Effector memory CD4-positive, alpha-beta T cell (primary cell): ENCODE measurements at regions not wholly inside any gene's neighbourhood (a gene's known extent, or its start where the extent isn't known, plus 50 kb on each side); places are given as distances from the start of the nearest gene placed in this dataset.

Experiments
- DNase-seq, 3 donors: peaks; one replicate each; pipeline ENCODE4 v3.0.0-alpha.2; 2020
- H3K27ac ChIP-seq: 2 replicates; pipeline ENCODE4 v1.7.0; 2013; ENCODE audit warnings: mild to moderate bottlenecking, low read length, moderate library complexity; ENCODE audit not compliant: insufficient read depth, poor library complexity, severe bottlenecking
- H3K27me3 ChIP-seq: replicated peaks from 2 replicates; pipeline ENCODE4 v1.7.0; 2013; ENCODE audit warnings: mild to moderate bottlenecking, low read length; ENCODE audit not compliant: insufficient read depth, control insufficient read depth, poor library complexity, severe bottlenecking
- H3K36me3 ChIP-seq: 2 replicates; pipeline ENCODE4 v1.7.0; 2013; ENCODE audit warnings: mild to moderate bottlenecking, low read length, moderate library complexity; ENCODE audit not compliant: control insufficient read depth, insufficient read depth
- H3K4me1 ChIP-seq: 2 replicates; pipeline ENCODE4 v1.7.0; 2013; ENCODE audit warnings: low read length, mild to moderate bottlenecking; ENCODE audit not compliant: control insufficient read depth, insufficient read depth, poor library complexity, severe bottlenecking
- H3K4me3 ChIP-seq: 2 replicates; pipeline ENCODE4 v1.7.0; 2013; ENCODE audit warnings: low read length, low read depth, mild to moderate bottlenecking; ENCODE audit not compliant: insufficient read depth, poor library complexity, severe bottlenecking
- H3K9me3 ChIP-seq: 2 replicates; pipeline ENCODE4 v1.7.0; 2013; ENCODE audit warnings: mild to moderate bottlenecking, low read length, moderate library complexity; ENCODE audit not compliant: control insufficient read depth

DNA sequence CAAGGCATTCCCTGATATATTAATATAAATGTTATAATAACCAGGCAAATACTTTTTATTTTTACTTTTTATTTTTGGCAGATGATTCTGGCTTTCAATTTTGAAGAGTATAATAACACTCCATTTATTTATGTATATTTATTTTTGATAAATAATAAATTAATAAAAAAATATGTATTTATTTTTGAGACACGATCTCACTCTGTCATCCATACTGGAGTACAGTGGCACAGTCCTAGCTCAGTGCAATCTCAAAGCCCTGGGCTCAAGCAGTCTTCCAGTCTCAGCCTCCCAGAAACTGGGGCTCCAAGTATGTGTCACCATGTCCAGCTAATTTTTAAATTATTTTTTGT, 93.4 kb upstream of the ITGA6 start:
- H3K4me1 ChIP-seq, result no peaks in the 10 kb centered on the region
- H3K9me3 ChIP-seq, result no peaks in the 10 kb centered on the region
- H3K36me3 ChIP-seq, result no peaks in the 10 kb centered on the region
- H3K4me3 ChIP-seq, result no peak overlapping the region
- DNase-seq, result no peak
- H3K27ac ChIP-seq, result no peak overlapping the region
- no peaks in the 10 kb centered on the region for H3K27me3 ChIP-seq

DNA sequence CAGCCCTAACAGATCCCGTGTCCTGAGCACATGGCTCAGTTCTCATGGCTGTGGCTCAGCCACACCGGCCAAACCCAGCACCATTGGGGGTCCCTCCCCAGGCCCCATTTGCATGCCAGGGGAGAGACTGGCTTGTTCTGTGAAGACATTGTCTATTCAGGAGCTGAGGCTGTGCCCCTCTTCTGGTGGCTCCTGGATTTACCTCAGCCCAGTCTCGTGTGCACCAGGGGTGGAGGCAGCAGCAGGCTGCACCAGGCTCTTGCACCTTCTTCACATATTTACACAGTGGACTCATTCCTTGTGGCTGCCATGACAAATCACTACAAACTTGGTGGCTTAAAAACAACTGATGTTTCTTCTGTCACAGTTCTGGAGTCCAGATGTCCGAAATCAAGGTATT, 92.4 kb upstream of the ITGA6 start:
- no peak overlapping the region for H3K27ac ChIP-seq
- no peaks in the 10 kb centered on the region for H3K4me1 ChIP-seq
- no peaks in the 10 kb centered on the region for H3K36me3 ChIP-seq
- no peak for DNase-seq
- H3K27me3 ChIP-seq, result no peaks in the 10 kb centered on the region
- H3K4me3 ChIP-seq, result no peak overlapping the region
- no peaks in the 10 kb centered on the region for H3K9me3 ChIP-seq

DNA sequence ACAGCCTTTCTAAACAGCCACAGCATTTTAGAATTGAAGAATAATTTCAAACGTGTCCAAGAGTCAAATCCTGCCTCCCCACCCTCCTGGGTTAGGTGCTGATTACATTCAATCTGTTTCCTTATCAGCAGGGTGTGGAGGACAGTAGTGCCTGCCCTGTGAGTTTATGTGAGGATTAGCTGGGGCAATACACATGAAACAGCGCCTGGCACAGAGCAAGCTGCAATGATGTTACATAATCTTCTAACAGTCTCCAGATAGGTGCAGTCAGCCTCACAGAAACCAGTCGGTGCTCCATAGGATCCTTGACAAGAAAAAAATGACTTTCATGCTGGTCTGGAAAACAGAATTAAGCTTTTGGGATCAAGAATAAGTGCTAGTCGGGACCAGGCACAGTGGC, 91.7 kb upstream of the ITGA6 start:
- H3K27ac ChIP-seq, result no peak overlapping the region
- H3K4me1 ChIP-seq, result no peaks in the 10 kb centered on the region
- H3K27me3 ChIP-seq, result no peaks in the 10 kb centered on the region
- no peak overlapping the region for H3K4me3 ChIP-seq
- H3K9me3 ChIP-seq, result no peaks in the 10 kb centered on the region
- DNase-seq, result no peak
- H3K36me3 ChIP-seq, result no peaks in the 10 kb centered on the region

- DNase-seq, result no peak
- no peaks in the 10 kb centered on the region for H3K9me3 ChIP-seq
- H3K27ac ChIP-seq, result no peak overlapping the region
- no peaks in the 10 kb centered on the region for H3K36me3 ChIP-seq
- H3K4me3 ChIP-seq, result no peak overlapping the region
- H3K4me1 ChIP-seq, result no peaks in the 10 kb centered on the region
- no peaks in the 10 kb centered on the region for H3K27me3 ChIP-seq
Measured at GRCh38 chr2:172336681-172337080, 90.7 kb upstream of the ITGA6 start.

DNA sequence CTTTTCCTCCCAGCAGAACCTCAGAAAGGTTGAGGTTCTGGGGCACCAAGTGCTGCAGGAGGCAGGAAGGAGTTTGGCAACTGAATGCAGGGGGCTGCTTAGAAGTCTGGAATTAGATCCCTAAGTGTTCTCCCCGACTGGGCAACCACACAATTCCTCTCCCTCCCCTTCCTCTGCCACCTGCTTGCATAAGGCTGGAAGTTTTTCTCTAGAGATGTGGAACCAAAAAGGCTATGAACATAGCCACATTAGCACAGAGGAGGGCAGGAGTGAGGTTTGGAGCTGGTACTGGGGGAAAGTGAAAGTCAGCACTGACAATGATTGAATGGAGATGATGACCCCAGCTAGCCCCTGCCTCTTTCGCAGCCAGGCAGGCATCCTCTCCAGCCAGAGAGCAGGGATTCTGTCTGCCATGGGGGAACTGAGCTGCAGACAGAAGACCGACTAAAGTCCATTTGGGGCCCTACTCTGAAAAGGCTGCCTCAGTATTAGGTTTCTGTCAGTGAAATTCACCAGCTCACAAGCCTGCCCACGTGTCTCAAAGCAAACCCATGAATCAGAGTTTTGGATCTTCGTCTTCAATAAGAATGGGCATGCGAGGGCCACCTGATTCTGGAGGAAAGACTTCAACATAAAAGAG, 87.9 kb upstream of the ITGA6 start:
- Histone ChIP-seq H3K27ac (no peak overlapping the region), H3K36me3 (no peaks in the 10 kb centered on the region), H3K4me3 (peak overlapping the region; percentile 14), H3K27me3 (no peaks in the 10 kb centered on the region), H3K9me3 (peaks cover 7% of the 10 kb centered on the region), H3K4me1 (no peaks in the 10 kb centered on the region)
- DNase-seq, result no peak

GRCh38 chr2:172340394-172340793, 87.0 kb upstream of the ITGA6 start:
- H3K4me1 ChIP-seq, result no peaks in the 10 kb centered on the region
- H3K4me3 ChIP-seq, result peak overlapping the region; percentile 26

GRCh38 chr2:172342078-172342477, 85.3 kb upstream of the ITGA6 start:
- no peak overlapping the region for H3K4me3 ChIP-seq
- DNase-seq, result no peak
- H3K27ac ChIP-seq, result no peak overlapping the region
- peaks cover 7% of the 10 kb centered on the region for H3K9me3 ChIP-seq
- no peaks in the 10 kb centered on the region for H3K27me3 ChIP-seq
- no peaks in the 10 kb centered on the region for H3K36me3 ChIP-seq
- H3K4me1 ChIP-seq, result no peaks in the 10 kb centered on the region

More at GRCh38 chr2:172340394-172340793, 87.0 kb upstream of the ITGA6 start:
- Histone ChIP-seq H3K27me3 (no peaks in the 10 kb centered on the region), H3K9me3 (peaks cover 7% of the 10 kb centered on the region), H3K27ac (no peak overlapping the region), H3K36me3 (no peaks in the 10 kb centered on the region)
- no peak for DNase-seq

DNA sequence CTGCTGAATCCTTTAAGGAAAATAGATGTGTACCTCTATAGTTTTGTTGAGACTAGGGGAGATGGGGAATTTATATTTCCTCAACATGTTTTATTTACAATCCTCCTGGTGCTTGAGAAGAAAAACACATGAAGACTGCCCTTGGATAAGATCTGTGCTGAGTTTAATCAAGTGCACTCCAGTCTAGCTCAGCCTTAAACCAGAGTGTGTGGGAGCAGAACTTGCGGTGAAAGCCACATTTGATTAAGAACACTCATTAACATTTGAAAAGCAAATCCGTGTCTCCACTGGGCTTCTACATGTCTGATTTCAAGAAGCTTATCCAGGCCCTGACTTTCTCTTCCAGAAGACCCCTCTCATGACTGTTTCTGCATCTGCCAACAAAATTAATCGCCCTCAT, 84.8 kb upstream of the ITGA6 start:
- no peak for DNase-seq
- no peak overlapping the region for H3K27ac ChIP-seq
- H3K9me3 ChIP-seq, result peaks cover 7% of the 10 kb centered on the region
- no peak overlapping the region for H3K4me3 ChIP-seq
- no peaks in the 10 kb centered on the region for H3K36me3 ChIP-seq
- no peaks in the 10 kb centered on the region for H3K4me1 ChIP-seq
- H3K27me3 ChIP-seq, result no peaks in the 10 kb centered on the region

- Histone ChIP-seq H3K27me3 (no peaks in the 10 kb centered on the region), H3K27ac (no peak overlapping the region), H3K36me3 (no peaks in the 10 kb centered on the region), H3K4me1 (no peaks in the 10 kb centered on the region), H3K4me3 (no peak overlapping the region), H3K9me3 (peaks cover 7% of the 10 kb centered on the region)
- DNase-seq, result no peak
Measured at GRCh38 chr2:172344159-172344558, 83.2 kb upstream of the ITGA6 start.

DNA sequence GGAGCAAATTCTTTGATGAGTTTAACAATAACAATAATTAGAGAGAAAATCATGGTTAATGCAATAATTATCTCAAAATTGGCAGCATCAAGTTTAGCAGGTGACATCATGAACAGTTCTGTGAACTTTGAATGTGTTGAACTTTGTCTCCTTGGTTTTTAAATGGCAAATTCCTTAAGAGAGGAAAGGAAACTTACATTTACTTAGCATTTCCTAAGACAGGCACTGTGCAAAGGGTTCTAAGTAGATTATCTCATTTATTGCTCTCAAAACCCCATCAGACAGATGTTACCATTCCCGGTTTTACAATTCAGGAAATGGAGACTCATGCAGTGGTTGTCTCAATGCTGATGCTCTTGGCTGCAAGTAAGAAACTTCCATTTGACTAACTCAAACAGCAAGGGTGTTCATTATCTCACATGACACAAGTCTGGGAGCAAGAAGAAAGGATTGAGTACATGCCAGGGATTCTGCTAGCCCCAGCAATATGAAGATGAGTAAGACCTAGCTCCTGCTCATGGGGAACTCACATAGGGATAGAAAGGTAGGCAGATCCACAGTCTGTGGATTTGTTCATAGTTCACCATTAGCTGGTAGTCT, 81.3 kb upstream of the ITGA6 start:
- peaks cover 7% of the 10 kb centered on the region for H3K9me3 ChIP-seq
- H3K4me1 ChIP-seq, result no peaks in the 10 kb centered on the region
- no peaks in the 10 kb centered on the region for H3K27me3 ChIP-seq
- H3K27ac ChIP-seq, result no peak overlapping the region
- DNase-seq, result no peak
- no peak overlapping the region for H3K4me3 ChIP-seq
- no peaks in the 10 kb centered on the region for H3K36me3 ChIP-seq
